Amygdala (tissue), 56 donors: ENCODE measurements at regions not wholly inside any gene's neighbourhood (a gene's known extent, or its start where the extent isn't known, plus 50 kb on each side); places are given as distances from the start of the nearest gene placed in this dataset.
A peak's percentile ranks its signal among the peaks of the same experiment; 100 is the strongest.

Experiments
- DNase-seq, 56 donors: peaks; one replicate each; lab custom pipeline; 2025; lab: John Stamatoyannopoulos, UW

GRCh38 chr18:55840601-55841170 lies 252.7 kb upstream of the TCF4 start:
- no peak for DNase-seq

GRCh38 chr18:55839343-55839742 lies 251.4 kb upstream of the TCF4 start:
- no peak for DNase-seq

GRCh38 chr18:55838841-55839240 lies 250.8 kb upstream of the TCF4 start:
- no peak for DNase-seq

DNA sequence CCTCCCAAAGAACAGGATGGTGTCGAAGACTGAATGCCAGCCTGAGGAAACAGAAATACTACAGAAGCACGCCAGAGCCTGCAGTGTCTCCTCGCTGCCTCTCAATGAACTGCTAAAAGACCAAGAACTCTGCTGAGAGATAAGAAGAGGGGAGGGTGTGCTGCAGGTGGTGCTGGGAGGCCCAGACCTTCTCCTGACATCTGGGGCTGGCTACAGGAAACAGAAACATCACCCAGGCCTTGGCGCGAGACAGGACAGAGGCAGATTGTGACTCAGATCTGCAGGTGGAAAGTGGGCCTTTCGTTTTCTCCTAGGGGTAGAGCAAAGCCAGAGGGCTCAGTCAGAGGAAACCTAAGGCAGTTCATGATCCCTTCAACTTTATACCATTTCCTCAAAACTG lies 250.3 kb upstream of the TCF4 start:
- DNase-seq, result no peak

GRCh38 chr18:55833543-55833942 lies 245.6 kb upstream of the TCF4 start:
- DNase-seq, result no peak

- DNase-seq, result no peak
Measured at GRCh38 chr18:55830544-55830943, 242.6 kb upstream of the TCF4 start.

- no peak for DNase-seq
Measured at GRCh38 chr18:55821219-55821618, 233.2 kb upstream of the TCF4 start.

DNA sequence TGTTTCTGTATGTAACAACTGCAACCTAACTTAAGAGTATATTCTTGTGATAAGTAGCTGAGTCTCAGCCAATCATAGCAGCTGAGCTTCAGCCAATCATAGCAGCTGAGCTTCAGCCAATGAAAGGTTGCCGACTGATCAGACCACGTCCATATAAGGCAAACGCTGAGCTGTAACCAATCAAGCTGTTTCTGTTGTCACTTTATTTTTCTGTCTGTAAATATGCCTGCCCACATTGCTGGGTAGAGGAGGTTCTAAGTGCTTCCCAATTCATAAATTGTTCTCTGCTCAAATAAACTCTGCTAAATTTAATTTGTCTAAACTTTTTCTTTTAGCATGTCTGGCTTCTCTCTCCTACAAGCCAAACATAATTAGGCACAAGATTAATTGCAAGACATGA lies 231.5 kb upstream of the TCF4 start:
- DNase-seq, result no peak

DNA sequence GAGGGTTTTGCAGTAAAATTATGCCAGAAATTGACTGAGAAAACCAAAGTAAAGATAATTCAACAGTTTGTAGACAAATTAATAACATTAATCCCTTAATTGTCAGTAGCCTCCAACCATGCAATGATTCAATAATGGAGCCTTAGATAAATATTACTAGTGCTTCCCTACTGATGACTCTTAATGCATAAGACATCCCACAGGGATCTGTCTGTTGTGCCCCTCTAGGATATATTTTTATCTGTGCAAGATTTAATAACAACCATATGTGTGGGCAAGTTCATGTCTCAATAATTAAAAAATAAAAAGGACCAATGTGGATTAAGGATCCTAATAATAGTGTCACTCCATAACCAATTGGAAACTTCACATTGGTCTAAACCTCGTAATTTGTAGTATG lies 230.3 kb upstream of the TCF4 start:
- no peak for DNase-seq

- no peak for DNase-seq
Measured at GRCh38 chr18:55811925-55812324, 223.9 kb upstream of the TCF4 start.

DNA sequence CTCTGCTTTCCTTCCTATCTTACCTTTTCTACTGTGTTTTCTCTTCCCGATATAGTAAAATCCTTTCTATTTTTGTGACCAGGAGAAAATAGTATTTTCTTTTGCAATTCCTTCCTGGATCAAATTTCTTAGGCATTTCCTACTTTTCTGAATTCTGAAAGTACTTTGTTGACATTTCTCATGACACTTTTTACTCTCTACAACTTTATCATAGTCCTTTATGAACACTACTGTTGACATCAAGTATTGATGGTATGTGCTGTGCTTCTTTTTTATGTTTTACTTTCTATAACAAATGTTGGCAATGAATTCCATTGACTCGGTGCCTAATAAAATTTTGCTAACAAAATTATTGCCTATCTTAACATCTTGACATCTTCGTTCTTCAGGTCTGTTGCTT lies 217.7 kb upstream of the TCF4 start:
- no peak for DNase-seq

GRCh38 chr18:55795101-55795669 lies 207.2 kb upstream of the TCF4 start:
- no peak for DNase-seq

DNA sequence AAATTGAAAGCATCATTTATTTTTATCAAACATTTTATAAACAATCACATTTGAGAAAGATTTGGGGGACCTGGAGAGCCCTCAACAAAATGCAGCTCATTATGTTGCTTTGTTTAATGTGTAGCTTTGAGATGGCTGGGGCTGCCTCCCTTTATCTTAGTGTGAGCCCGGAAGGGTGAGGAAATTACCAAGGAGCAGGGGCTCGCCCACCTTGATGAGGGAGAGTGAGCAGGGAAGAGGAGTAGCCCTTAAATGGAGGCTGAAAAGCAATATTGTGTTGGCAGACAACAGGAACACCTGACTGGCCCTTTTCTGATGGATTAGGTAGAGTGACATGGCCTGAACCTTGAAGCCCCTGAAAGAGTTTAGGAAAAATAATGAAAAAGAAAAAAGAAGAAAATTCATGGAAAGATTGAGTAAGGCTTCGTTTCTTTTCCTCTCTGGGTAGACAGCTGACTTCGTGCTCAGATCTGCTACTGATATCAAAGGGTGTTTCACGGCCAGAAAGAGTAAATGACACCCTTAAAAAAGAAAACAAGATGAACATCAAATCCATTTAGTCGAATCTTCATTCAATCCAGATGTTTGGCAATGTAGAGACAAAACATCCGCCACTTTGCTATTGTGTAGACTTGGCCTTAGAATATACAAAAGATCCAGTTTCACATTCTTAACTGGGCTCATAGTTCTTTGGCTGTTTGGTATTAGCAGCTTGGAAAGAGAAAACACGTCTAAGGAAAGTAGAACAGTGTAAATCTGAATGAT lies 206.5 kb upstream of the TCF4 start:
- DNase-seq, result no peak

GRCh38 chr18:55790296-55790695 lies 202.3 kb upstream of the TCF4 start:
- no peak for DNase-seq

DNA sequence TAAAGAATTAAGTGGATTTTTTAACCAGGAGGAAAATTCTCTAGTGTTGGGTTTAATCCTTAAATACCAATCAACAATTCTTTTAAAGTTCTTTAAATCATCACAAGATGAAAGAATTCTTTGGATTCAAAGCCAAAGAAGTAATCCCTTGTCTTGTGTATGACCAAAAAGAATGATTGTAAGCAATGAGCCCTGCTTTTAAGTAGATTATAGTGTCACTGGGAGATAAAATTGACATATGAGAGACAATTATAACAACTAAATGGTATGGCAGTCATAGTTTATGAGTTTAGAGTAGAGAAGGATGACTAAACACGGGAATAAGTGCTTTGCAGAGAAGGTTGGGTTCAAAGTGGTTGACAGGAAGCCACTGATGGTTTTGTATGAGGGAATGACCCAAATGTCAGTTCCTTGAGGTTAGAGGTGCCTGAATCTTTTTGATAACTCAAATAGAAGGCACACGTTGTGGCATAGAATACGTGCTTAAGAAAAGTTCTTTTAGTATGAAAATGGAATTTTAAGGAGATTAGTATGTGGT lies 199.6 kb upstream of the TCF4 start:
- DNase-seq, result no peak

- no peak for DNase-seq
Measured at GRCh38 chr18:55786651-55787272, 198.8 kb upstream of the TCF4 start.

DNA sequence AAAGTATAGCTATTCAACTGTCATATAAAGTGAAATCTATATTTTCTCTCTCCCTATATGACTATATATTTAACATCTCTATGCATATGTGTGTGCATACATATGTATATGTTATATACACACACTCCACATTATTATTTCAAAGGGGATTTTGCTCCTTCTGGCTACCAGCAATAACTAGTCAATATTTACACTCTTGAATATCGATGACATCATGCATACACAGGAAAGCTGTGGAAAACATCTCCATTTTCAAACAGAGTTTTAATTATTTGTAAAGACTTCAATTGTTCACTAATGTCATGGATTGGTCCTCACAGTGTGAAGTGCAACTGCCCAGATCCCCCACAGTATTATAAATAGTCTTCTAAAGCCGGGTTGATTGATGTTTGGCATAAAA lies 195.9 kb upstream of the TCF4 start:
- DNase-seq, result no peak

- peak in 47 of 56 donors; percentile 1 to 84 (median 36) for DNase-seq
Measured at GRCh38 chr18:55781481-55781957, 193.5 kb upstream of the TCF4 start.

DNA sequence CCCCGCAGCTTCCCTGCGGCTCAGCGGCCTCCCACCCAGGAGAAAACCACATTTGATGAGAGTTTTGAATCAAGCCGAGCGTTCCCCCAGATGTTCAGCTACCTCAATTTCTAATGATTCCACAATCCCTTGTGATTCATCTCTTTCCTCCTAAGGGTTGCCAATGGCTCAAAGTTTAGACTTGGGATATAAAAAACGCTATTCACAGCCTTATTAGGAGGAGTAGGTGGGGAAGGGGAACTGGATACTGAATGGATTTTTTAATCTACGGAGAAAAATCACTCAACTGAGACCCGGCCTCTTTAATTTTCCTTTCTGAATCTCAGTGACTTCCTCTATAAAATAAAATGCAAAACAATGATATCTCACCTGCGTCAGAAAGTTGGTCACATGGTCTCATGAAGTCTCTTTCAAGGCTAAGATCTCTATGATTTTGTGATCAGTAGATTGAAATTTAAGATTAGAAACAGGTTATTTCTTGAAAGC lies 192.6 kb upstream of the TCF4 start:
- no peak for DNase-seq

DNA sequence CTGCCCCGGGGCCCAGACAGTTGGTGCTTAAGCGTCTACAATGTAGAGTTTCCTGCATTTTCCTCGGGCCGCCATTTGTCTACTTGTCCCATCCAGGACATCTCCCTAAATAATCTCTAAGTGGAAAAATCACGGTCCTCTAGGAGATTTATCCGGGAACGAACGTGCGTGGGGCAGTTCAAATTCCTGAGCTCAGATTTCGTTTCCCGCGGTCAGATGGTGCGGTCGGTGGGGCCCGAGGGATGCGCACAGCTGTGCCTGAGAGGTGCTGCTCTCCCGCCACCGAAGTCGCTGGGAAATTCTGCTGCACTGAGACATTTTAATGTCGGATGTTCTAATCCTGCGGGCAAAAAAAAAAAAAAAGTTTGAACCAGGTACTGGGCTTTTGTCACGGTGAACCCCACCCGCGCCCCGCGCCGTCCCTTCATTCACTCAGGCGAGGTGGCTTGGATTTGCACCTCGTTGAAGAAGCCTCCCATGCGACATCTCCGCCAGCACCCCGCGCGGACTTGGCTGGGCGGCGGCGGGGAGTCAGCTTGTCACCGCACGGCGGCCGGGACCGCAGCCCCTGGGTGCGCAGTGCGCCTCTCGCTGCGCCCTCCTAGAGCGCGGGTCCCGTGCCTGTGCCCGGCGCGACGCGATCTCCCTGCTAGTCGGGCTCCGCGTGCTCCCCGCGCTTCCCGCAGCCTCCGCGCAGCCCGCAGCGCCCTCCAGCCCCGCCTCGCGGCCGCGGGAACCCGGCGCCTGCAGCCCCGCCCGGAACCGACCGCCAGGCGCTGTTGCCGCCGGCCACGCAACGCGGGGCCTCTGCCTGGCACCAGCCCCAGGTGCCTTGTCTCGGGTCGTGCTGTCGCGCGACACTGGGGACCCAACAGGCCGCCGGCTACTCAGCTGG lies 191.9 kb upstream of the TCF4 start:
- DNase-seq, result peak in 44 of 56 donors; percentile 4 to 71 (median 39)
